ENCODE measurements at regions not wholly inside any gene's neighbourhood (a gene's known extent, or its start where the extent isn't known, plus 50 kb on each side); places are given as distances from the start of the nearest gene placed in this dataset.

GRCh38 chr4:96108146-96108545, 268.3 kb downstream of the PDHA2 start:
- FAIRE-seq, result no peak
- H3K9ac ChIP-seq (replicated peaks; ENCODE audit: extremely low read depth, insufficient read depth, low read length), result no peak overlapping the region
- POLR2A ChIA-PET, result no interaction called here
- no peak overlapping the region for H3K27ac ChIP-seq (ENCODE audit: insufficient read depth, low read depth, low read length)
- H3K27me3 ChIP-seq (ENCODE audit: control insufficient read depth in 2 of 2, insufficient read depth in 2 of 2, low read length in 2 of 2), result no peaks in the 10 kb centered on the region
- no peak overlapping the region for H3K4me3 ChIP-seq (replicated peaks in 1 of 3; ENCODE audit: insufficient read depth in 1 of 3, low read depth in 1 of 3, low read length in 3 of 3)
- CTCF ChIA-PET, result interaction anchor here (1.1 to 1.9 kb wide), 2 partner anchors 10 to 11 kb away, joined by 3 to 4 read pairs; no protein-coding TSS in a partner anchor
- dilution Hi-C loops (cut with MboI; ENCODE audit: extremely low pct_ligation_motif_present, low sequenced_read_pairs), result no loop called here
- H3K36me3 ChIP-seq (ENCODE audit: control insufficient read depth in 2 of 2, extremely low read depth in 1 of 2, insufficient read depth in 2 of 2, low read length in 2 of 2), result no peaks in the 10 kb centered on the region
- no peaks in the 10 kb centered on the region for H3K79me2 ChIP-seq (ENCODE audit: control insufficient read depth, insufficient read depth, low read length)
- BruUV-seq (replicated peaks), result no TSS peak
- H3K9me1 ChIP-seq (replicated peaks; ENCODE audit: control insufficient read depth, extremely low read depth, insufficient read depth, low read length), result no peaks in the 10 kb centered on the region
- no peak overlapping the region for H3K4me2 ChIP-seq (ENCODE audit: insufficient read depth, low read length)
- DNase-seq (ENCODE audit: low read depth, low spot score), result no peak
- no peaks in the 10 kb centered on the region for H4K20me1 ChIP-seq (replicated peaks; ENCODE audit: control insufficient read depth, extremely low read depth, insufficient read depth, low read length)
- no peak for TF ChIP-seq FOS (IDR thresholded peaks at IDR 0.05; ENCODE audit: borderline replicate concordance, insufficient read depth, low read length)
- TF ChIP-seq EZH2 (IDR thresholded peaks at IDR 0.05; ENCODE audit: borderline replicate concordance, low read depth, low read length, severe bottlenecking), result no peak
- TF ChIP-seq GATA2 (IDR thresholded peaks at IDR 0.05; ENCODE audit: insufficient read depth, insufficient read length, low read depth, low read length), result no peak
- TF ChIP-seq POLR2A (IDR thresholded peaks at IDR 0.05; ENCODE audit: low read depth, low read length), result no peak
- no peaks in the 10 kb centered on the region for H3K4me1 ChIP-seq (ENCODE audit: control insufficient read depth, extremely low read depth, insufficient read depth, low read length)
- no peak overlapping the region for H2AFZ ChIP-seq (ENCODE audit: low read depth, low read length)
- H3K9me3 ChIP-seq (replicated peaks; ENCODE audit: control insufficient read depth, insufficient read depth, low read length), result no peaks in the 10 kb centered on the region
- intact Hi-C loops (cut with micrococcal nuclease), result no loop called here

GRCh38 chr4:96112631-96113030, 272.7 kb downstream of the PDHA2 start:
- Histone ChIP-seq H3K27me3 (ENCODE audit: control insufficient read depth in 2 of 2, insufficient read depth in 2 of 2, low read length in 2 of 2) (no peaks in the 10 kb centered on the region), H3K9me1 (replicated peaks; ENCODE audit: control insufficient read depth, extremely low read depth, insufficient read depth, low read length) (no peaks in the 10 kb centered on the region), H3K9ac (replicated peaks; ENCODE audit: extremely low read depth, insufficient read depth, low read length) (no peak overlapping the region), H3K27ac (ENCODE audit: insufficient read depth, low read depth, low read length) (no peak overlapping the region), H3K4me2 (ENCODE audit: insufficient read depth, low read length) (no peak overlapping the region), H4K20me1 (replicated peaks; ENCODE audit: control insufficient read depth, extremely low read depth, insufficient read depth, low read length) (no peaks in the 10 kb centered on the region), H3K79me2 (ENCODE audit: control insufficient read depth, insufficient read depth, low read length) (no peaks in the 10 kb centered on the region), H3K36me3 (ENCODE audit: control insufficient read depth in 2 of 2, extremely low read depth in 1 of 2, insufficient read depth in 2 of 2, low read length in 2 of 2) (no peaks in the 10 kb centered on the region), H2AFZ (ENCODE audit: low read depth, low read length) (no peak overlapping the region), H3K9me3 (replicated peaks; ENCODE audit: control insufficient read depth, insufficient read depth, low read length) (no peaks in the 10 kb centered on the region), H3K4me3 (replicated peaks in 1 of 3; ENCODE audit: insufficient read depth in 1 of 3, low read depth in 1 of 3, low read length in 3 of 3) (no peak overlapping the region), H3K4me1 (ENCODE audit: control insufficient read depth, extremely low read depth, insufficient read depth, low read length) (no peaks in the 10 kb centered on the region)
- POLR2A ChIA-PET, result no interaction called here
- DNase-seq (ENCODE audit: low read depth, low spot score) (no peak), FAIRE-seq (no peak)
- TF ChIP-seq EZH2 (IDR thresholded peaks at IDR 0.05; ENCODE audit: borderline replicate concordance, low read depth, low read length, severe bottlenecking), result no peak
- no peak for TF ChIP-seq MYC (IDR thresholded peaks at IDR 0.05; ENCODE audit: low read depth, low read length)
- no peak for TF ChIP-seq POLR2AphosphoS5 (IDR thresholded peaks at IDR 0.05; ENCODE audit: insufficient read depth, low read depth, low read length)
- TF ChIP-seq CTCF (IDR thresholded peaks at IDR 0.05; ENCODE audit: extremely low read depth in 1 of 2, insufficient read depth in 1 of 2, low read depth in 1 of 2, low read length in 2 of 2), result no peak
- intact Hi-C loops (cut with micrococcal nuclease) (no loop called here), dilution Hi-C loops (cut with MboI; ENCODE audit: extremely low pct_ligation_motif_present, low sequenced_read_pairs) (no loop called here)
- BruUV-seq (replicated peaks), result no TSS peak
- CTCF ChIA-PET, result no interaction called here
